IPS DF 4.7 (cell line): ENCODE measurements at regions not wholly inside any gene's neighbourhood (a gene's known extent, or its start where the extent isn't known, plus 50 kb on each side); places are given as distances from the start of the nearest gene placed in this dataset.
"Not testable (repeated sequence)": the region's sequence is repeated elsewhere in the genome, so short reads cannot be mapped to it uniquely, and the experiment has no call there.

ENCODE experiments used
- DNase-seq: peaks from one replicate; pipeline ENCODE4 v3.0.0-alpha.2; 2013; ENCODE audit warnings: low spot score; ENCODE audit errors: extremely low read depth

DNA sequence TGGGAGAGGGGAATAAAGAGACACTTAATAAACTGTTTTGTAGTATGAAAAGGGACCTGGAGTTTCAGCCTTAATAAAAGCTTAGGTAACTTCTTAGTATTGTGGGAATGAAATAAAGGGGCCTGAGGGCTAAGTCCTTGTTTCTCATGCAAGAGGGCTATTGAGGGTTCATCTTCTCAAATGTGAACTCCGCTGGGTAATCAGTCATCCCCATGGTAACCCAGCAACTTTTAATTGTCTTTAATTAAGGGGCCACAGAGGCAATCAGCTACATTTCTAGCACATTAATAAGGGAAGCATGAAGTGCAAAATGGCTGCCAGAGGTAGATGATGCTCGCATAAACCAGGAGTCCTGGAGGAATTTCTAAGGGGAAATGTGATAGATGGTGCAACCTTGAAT is 1784.2 kb upstream of the CELF4 start:
- no peak for DNase-seq

- DNase-seq = no peak
Observed at GRCh38 chr18:39348757-39349156, 1783.2 kb upstream of the CELF4 start.

DNA sequence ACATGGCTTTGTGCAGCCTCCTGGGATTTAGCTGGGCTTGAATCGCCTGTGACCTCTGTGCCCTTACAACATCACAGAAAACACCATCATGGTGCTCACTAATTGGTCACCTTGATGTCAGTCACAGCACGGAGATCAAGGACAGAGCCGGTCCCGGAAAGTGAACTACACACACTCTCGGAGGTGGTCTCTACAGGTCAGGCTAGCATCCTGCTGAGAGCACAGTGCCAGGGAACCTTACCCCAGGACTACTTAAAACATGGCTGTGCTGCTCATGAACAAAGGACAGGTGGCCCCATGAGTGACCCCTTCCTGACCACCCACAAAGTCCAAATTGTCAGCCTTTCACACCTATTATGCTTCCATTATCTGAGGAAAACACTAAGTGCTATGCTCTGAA is 1782.1 kb upstream of the CELF4 start:
- DNase-seq = no peak

DNA sequence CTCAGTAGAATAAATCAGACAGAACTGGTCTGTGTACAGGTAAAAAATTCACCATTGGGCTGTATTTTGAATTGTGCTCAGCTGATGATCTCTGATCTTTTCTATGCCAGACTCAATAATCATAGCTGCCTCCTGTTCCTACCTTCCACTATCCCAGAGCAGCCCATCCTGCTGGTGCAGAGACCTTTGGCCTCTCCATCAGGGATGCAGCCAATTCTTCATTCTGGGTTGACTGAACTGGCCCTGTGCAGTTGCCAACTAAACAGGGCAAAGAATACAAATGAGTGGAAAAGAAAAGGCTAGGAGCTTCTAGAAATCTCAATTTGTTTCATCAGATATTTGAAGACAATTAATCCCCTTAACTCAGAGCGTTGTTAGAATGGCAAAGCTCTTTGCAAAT is 1781.3 kb upstream of the CELF4 start:
- DNase-seq = no peak

DNA sequence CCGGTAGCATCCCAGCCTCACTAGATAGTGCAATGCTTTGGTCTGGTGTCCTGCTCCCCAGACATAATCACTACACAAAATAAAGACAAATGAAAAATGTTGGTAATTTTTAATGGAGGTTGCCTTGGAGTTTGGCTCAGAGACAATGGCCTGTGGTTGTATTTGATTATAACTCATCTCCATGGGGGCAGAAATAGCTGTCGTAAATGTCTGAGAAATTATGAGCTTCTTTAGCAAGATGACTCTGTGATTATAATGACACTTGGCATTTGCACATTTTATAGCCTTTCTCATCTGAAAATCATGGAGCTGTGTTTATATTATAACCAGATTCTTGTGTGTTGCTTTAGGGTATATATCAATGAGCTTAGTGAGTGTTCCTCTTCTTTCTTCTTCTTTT is 1779.7 kb upstream of the CELF4 start:
- no peak for DNase-seq

GRCh38 chr18:39344487-39344886 is 1778.9 kb upstream of the CELF4 start:
- DNase-seq = no peak

DNA sequence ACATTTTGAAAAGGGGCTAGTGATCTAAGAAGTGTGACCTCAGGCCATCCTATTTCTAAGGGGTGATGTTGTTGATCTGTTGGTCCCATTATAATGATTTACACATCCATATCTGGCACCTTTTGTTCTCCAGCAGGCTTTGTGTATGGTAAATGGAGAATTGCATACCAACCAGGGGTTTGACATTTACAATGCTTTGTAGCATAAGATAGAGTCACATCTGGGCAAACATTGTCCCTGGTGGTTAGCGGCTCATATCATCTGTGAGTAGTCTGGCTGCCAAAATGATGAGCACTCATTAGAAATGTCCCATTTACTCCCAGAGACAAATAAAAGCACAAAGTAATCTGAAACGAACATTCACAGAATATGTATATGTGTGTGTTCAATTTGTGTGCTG is 1775.5 kb upstream of the CELF4 start:
- no peak for DNase-seq

DNA sequence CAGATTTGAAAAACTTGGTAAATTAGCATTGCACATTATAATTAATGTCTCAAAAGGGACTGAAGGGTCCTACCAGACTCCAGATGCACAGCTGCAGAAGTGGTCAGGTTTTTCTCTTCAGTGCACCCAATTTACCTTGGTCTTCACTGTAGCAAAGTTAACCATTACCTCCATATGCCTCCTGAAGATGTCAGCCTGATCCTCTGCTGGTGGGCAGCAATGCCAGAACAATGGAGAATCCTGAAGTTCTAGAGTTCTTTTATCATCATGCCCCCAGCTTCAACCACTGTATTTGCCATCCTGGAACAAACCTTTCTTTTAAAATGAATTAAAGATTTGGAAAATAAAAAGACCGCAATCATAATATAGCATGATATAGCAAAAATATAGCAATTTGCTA is 1774.8 kb upstream of the CELF4 start:
- no peak for DNase-seq

- DNase-seq = no peak
Observed at GRCh38 chr18:39329496-39330275, 1764.1 kb upstream of the CELF4 start.

- DNase-seq = no peak
Observed at GRCh38 chr18:39326772-39327171, 1761.2 kb upstream of the CELF4 start.

GRCh38 chr18:39325973-39326372 is 1760.4 kb upstream of the CELF4 start:
- no peak for DNase-seq

DNA sequence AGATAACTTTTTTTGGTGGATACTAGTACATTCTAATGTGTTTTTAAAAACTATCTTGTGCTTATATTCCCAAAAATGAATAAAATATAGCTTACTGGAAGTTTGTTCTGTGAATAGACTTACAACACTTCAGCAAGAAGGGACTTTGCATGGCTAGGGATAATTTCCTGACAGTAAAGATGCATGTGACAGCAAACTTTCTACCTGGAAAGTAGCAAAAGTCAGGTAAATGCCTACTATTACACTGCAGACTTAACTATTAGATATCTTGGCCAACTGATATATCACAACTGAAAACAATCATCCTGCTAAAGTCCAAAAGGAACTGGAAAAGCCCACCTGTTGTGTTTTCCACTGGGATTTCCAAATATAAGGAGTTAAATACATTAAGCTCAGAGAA is 1753.5 kb upstream of the CELF4 start:
- DNase-seq = no peak

DNA sequence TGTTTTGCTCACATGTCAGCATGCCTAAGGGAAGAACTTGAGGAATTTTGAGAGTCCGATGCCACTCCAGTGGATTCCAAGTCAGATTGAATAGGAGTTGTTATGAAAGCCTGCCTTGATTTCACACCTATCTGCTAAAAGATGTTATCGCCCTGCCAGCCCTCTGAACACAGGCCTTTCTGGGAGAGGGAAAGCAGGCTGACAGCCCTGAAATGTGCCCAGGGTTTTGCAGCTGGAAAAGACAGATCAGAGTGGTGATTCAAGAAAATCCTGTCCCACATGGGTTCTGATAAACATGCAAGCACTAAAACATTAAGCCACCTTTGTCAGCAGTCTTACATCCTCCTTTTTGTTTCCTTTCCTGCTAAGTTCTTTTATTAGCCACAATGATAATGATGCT is 1752.9 kb upstream of the CELF4 start:
- no peak for DNase-seq

DNA sequence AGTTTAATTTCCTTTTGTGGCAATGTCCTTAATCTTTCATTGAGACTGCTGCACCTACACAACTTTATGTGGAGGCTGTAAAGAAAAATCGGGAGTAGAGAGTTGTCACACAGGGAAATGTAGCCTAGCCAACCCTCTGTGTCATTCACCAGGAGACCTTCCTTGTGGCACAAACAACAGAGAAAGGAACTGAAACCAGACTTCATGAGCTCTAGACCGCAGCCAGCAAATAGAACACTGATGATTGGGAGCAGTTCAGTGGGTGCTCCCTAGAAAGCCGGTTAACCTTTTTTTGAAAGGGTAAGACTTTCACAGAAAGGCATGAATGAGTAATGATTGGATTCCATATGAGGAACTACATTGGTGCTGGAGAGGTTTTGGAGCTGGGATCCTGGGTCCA is 1752.4 kb upstream of the CELF4 start:
- no peak for DNase-seq

GRCh38 chr18:39314595-39314994 is 1749.0 kb upstream of the CELF4 start:
- no peak for DNase-seq

GRCh38 chr18:39313992-39314391 is 1748.4 kb upstream of the CELF4 start:
- no peak for DNase-seq

DNA sequence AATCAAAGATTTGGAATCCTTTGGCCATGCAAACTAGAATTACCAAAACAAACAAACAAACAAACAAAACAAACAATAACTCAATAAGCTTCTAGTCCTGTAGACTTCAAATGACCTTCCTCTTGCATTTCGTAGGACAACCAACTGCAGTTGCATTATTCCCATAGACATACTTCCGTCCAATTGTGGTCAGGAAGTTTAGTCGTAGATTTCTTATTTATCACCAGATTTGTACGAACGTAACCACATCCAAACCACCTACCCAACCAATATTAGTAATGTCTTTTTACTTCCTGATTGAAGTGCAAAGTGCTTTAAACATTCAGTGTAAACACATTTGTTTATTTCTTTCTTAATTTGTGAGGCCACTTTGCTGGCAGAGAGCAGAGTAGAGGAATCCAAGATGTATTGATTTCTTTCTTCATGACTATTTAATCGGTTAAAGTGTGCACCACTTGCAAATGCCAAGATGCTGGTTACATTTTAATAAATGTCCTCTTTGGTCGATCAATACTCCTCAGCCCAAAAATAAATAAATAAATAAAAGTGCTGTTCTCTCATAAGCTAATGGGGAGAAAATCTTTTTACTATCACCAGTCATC is 1745.6 kb upstream of the CELF4 start:
- DNase-seq = no peak

DNA sequence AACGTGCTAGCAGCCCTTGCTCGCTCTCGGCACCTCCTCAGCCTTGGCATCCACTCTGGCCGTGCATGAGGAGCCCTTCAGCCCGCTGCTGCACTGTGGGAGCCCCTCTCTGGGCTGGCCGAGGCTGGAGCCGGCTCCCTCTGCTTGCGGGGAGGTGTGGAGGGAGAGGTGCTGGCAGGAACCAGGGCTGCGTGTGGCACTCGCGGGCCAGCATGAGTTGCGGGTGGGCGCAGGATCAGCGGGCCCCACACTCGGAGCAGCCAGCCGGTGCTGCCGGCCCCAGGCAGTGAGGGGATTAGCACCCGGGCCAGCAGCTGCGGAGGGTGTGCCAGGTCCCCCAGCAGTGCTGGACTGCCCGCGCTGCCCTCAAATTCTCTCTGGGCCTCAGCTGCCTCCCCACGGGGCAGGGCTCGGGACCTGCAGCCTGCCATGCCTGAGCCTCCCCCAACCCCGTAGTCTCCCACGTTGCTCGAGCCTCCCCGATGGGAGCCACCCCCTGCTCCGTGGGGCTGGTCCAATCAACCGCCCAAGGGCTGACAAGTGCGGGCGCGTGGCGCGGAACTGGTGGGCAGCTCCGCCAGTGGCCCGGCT is 1743.4 kb upstream of the CELF4 start:
- DNase-seq = not testable (repeated sequence)

GRCh38 chr18:39305766-39306165 is 1740.2 kb upstream of the CELF4 start:
- DNase-seq = no peak

DNA sequence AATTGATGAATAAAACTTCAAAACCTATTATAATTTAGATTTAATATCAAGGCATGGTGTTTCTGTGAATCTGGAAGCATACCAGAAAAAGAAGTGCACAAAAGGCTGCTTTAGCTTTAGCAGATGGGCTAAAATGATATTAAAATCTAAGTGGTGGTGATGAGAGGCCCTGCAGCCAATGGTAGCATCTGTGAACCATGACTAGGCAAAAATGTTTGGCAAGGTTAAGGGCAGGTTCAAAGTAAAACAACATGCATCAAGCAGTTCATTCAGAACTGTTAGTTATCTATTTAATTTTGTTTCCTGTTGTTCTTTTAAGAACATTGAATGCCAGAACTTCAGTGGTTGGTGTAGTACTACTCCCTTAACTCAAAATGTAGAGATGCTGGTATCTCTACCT is 1736.9 kb upstream of the CELF4 start:
- no peak for DNase-seq

DNA sequence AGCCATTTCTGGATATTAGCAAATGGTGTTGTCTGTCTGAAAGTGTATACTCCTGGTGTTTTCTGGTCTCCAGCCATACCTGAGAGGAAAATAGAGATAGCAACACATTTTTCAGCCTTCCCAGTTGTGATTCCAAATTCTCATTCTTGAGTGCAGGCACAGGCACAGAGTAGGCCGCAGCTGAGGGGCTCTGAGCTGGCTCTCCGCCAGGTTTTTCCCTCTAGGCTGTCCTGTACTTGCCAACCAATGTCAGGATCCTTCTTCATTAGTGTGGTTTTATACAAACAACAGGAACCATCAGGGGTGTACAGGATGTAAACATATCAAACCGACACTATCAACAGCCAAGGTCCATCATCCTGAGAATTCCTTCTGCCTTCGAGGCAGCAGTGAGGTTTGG is 1733.6 kb upstream of the CELF4 start:
- no peak for DNase-seq

DNA sequence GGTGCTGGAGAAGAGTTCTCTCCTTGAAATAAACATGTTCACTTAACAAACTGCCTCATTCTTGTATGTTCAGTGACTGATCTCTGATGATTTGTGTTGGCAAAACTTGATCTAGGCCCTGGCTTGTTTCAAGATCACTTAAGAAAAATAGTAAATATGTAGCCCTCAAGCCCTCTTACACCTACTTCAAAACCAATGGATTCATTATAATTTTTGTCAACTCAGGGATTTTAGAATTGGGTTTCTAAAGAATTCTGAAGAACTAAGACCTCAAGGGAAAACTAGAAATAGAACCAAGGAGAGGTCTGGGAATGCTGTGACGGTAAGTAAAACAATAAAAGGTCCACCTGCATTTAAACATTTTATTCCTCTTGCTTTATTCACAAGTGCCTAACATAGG is 1731.6 kb upstream of the CELF4 start:
- no peak for DNase-seq

DNA sequence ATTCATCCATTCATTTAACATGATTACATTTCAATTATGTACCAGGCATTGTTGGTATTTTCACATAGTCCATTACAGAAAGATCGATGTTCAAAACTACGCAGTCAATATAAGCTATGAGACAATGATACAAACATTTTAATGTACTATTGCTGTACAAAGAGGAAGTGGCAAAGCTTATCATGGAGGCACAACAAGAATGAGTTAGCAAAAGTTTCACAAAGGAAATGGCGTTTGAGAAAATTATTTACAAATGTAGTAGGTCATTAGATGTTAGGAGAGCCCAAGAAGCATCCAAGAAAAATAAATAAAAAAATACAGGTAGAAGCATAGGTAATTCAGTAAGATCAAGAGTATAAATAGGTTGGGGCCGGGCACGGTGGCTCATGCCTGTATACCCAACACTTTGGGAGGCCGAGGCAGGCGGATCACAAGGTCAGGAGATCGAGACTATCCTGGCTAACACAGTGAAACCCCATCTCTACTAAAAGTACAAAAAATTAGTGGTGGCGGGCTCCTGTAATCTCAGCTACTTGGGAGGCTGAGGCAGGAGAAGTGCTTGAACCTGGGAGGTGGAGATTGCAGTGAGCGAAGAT is 1730.8 kb upstream of the CELF4 start:
- DNase-seq = no peak
